Epidermal melanocyte (primary cell): ENCODE measurements at regions not wholly inside any gene's neighbourhood (a gene's known extent, or its start where the extent isn't known, plus 50 kb on each side); places are given as distances from the start of the nearest gene placed in this dataset.

Experiments used
- DNase-seq: peaks from one replicate; pipeline ENCODE4 v3.0.0; 2011; ENCODE audit warnings: low spot score; ENCODE audit not compliant: insufficient read length

GRCh38 chr20:63072231-63072791 is 65.5 kb upstream of the BHLHE23 start:
- no peak for DNase-seq

GRCh38 chr20:63071541-63072181 is 64.9 kb upstream of the BHLHE23 start:
- DNase-seq: no peak

GRCh38 chr20:63070771-63071540 is 64.2 kb upstream of the BHLHE23 start:
- DNase-seq: no peak

- DNase-seq: no peak
Observed at GRCh38 chr20:63070301-63070625, 63.5 kb upstream of the BHLHE23 start.

GRCh38 chr20:63068711-63069367 is 62.1 kb upstream of the BHLHE23 start:
- DNase-seq: no peak

GRCh38 chr20:63067721-63068560 is 61.2 kb upstream of the BHLHE23 start:
- DNase-seq: no peak

- DNase-seq: no peak
Observed at GRCh38 chr20:63067266-63067635, 60.5 kb upstream of the BHLHE23 start.

- DNase-seq: no peak
Observed at GRCh38 chr20:63066506-63067265, 59.9 kb upstream of the BHLHE23 start.

GRCh38 chr20:63065911-63066310 is 59.1 kb upstream of the BHLHE23 start:
- DNase-seq: no peak

- no peak for DNase-seq
Observed at GRCh38 chr20:63064745-63065711, 58.3 kb upstream of the BHLHE23 start.

GRCh38 chr20:63064310-63064709 is 57.5 kb upstream of the BHLHE23 start:
- no peak for DNase-seq

- no peak for DNase-seq
Observed at GRCh38 chr20:63062188-63063140, 55.7 kb upstream of the BHLHE23 start.

- DNase-seq: no peak
Observed at GRCh38 chr20:63061771-63062100, 55.0 kb upstream of the BHLHE23 start.

- no peak for DNase-seq
Observed at GRCh38 chr20:63061051-63061770, 54.4 kb upstream of the BHLHE23 start.

- no peak for DNase-seq
Observed at GRCh38 chr20:63060057-63060991, 53.6 kb upstream of the BHLHE23 start.

- DNase-seq: no peak
Observed at GRCh38 chr20:63059684-63060056, 52.9 kb upstream of the BHLHE23 start.
